ENCODE measurements at regions not wholly inside any gene's neighbourhood (a gene's known extent, or its start where the extent isn't known, plus 50 kb on each side); places are given as distances from the start of the nearest gene placed in this dataset.
A peak's percentile ranks its signal among the peaks of the same experiment; 100 is the strongest.
"Not testable (repeated sequence)": the region's sequence is repeated elsewhere in the genome, so short reads cannot be mapped to it uniquely, and the experiment has no call there.

DNA sequence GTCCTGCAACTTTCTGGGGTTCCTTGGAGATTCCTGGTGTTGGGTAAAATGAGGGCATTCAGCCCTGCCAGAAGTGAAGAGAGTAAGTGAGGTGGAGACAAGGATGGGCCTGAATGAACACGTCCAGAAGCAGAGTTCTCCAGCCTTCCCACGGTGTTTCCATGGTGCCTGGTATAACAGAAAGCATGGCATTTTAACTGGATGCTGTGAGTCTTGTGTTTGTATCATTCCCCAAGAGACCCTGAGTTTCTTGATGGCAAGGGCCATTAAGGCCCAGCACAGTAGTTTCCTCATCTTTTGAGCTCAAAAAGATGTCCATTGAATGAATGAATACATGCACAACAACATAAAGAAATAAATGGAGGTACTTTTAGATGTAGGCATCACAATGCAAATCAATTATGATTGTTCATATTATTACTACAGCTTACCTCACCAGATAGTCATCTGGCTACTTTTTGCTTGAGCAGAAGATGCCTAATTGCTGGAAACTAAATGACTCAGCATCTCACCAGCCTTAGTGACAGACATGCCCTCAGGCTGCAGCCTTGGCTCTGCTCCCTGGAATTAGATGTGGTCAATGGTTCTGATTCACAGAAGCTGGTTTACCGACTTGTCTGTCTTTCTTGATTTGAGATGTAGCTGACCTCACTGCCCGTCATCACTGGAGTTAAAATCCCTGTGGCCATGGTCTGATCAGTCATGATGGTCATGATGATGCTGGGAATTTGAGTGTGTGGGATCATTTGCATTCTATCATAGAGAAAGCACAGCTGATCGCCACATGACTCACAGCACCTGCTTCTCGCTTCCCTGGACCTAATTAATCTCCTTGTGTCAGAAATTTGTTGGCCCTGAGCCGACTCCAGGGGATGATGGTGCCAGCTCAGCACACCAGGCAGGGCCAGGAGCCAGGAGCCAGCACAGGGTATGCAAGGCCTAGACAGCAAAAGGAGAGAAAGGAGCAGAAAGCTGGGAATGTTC lies 83.9 kb downstream of the CXCL12 start:
- peak; percentile 73 for DNase-seq

GRCh38 chr10:44298713-44299112 lies 86.2 kb downstream of the CXCL12 start:
- DNase-seq, result no peak

DNA sequence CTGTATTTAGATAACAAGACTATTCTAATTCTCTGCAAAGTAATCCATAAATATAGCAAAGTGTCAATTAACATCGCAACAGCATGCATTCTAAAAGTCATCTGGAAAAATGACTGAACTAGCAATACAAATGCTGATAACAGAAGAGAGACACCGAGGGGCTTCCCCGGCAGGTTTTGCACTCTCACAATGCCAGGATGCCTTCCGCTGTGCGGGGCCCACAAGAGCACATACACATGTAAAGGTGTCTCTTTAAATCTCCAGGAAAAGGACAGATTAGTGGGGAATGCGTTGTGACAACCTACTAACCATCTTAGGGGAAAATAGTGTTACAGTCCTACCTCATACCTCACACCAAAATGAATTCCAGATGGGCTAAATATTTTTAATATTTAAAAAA lies 86.9 kb downstream of the CXCL12 start:
- no peak for DNase-seq

- no peak for DNase-seq
Observed at GRCh38 chr10:44295644-44296241, 89.2 kb downstream of the CXCL12 start.

DNA sequence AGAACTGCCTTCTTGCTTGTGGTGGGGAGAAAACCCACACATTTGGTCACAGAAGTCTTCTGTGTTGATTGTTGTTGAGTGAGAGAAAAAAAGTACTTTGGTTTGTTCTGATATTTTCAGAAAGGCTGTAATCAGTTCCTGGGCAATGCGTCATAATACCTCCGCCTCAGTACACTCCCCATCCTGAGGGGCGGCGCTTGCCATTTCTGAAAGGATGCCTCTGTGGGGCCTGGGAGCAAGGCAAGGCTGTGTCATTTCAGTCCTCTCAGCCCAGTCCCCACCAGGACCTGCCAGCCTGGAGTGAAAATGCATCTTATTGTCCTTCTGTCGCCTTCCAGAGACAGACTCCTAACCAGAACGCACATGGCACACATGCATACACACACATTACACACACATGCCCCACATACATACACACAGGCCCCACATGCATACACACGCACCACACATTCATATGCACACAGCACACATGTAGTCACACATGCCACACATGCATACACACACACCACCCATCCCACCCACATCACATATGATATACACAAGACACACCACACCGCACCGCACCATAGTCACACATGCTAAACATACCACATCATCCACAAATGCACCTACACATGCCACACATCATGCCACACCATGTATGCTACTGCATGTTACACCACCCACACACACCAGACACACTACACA lies 90.0 kb downstream of the CXCL12 start:
- no peak for DNase-seq

GRCh38 chr10:44293842-44294241 lies 91.1 kb downstream of the CXCL12 start:
- no peak for DNase-seq

DNA sequence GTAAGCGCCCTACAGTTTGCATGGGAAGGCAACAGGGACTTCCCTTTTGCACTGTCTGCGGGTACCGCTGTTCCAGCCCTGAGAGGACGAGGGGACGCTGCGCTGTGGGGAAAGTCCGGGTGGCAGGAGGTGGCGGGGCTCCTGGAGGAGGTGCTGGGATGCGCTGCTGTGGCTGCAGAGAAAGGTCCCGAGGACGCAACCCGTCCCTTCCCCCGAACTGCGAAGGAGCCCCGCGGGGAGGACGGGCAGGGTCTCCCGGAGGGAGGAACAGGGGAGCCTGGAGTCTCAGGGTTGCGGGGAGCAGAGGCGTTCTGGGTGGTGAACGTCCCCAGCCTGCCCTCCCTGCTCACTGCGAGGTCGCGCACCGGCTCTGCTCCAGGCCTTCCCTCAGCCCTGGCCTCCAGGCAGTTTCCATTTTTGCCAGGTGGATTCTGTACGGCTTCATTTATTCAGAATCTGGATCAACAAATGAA lies 91.6 kb downstream of the CXCL12 start:
- DNase-seq, result no peak

GRCh38 chr10:44292390-44293002 lies 92.4 kb downstream of the CXCL12 start:
- no peak for DNase-seq

DNA sequence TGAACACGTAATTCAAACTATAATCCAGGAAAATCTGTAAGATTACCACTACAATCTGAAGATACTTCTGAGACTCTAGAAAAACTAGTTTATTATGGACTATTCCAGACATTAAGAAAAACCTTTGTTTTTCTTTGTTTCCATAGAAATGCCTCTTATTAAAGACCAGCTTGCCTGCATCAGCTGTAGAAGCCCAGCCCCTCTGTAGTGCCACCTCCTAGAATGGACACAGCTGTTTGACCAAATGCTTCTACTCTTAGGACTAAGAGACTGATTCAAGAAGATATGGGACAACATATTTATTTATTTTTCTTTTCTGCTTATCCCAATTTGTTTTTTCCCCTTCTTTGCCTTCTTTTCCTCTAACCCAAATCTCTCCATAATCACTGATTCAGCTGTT lies 93.8 kb downstream of the CXCL12 start:
- no peak for DNase-seq

GRCh38 chr10:44289125-44289524 lies 95.8 kb downstream of the CXCL12 start:
- DNase-seq, result no peak

- no peak for DNase-seq
Observed at GRCh38 chr10:44287408-44287807, 97.5 kb downstream of the CXCL12 start.

GRCh38 chr10:44284198-44285084 lies 100.5 kb downstream of the CXCL12 start:
- DNase-seq, result no peak

- no peak for DNase-seq
Observed at GRCh38 chr10:44282626-44283300, 102.1 kb downstream of the CXCL12 start.

DNA sequence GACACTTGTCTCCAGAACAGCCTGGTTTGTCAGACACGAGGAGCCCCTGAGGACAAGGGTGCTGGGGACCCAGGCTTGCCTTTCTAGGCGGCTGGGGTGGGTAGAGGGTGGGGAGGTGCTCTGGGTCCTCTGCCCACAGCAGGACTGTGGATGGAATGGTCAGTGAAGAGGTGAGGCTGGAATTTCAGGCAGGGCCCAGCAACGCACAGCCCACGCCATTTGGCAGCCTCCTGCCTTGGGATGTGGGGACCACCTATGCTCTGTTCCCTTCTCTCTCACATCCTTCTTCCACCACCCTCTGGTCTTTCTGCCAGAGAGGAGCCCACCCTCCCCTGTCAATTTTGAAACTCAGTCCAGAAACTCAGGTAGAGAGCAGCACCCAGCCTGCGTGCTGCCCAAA lies 103.2 kb downstream of the CXCL12 start:
- DNase-seq, result no peak

- no peak for DNase-seq
Observed at GRCh38 chr10:44281089-44281613, 103.7 kb downstream of the CXCL12 start.

DNA sequence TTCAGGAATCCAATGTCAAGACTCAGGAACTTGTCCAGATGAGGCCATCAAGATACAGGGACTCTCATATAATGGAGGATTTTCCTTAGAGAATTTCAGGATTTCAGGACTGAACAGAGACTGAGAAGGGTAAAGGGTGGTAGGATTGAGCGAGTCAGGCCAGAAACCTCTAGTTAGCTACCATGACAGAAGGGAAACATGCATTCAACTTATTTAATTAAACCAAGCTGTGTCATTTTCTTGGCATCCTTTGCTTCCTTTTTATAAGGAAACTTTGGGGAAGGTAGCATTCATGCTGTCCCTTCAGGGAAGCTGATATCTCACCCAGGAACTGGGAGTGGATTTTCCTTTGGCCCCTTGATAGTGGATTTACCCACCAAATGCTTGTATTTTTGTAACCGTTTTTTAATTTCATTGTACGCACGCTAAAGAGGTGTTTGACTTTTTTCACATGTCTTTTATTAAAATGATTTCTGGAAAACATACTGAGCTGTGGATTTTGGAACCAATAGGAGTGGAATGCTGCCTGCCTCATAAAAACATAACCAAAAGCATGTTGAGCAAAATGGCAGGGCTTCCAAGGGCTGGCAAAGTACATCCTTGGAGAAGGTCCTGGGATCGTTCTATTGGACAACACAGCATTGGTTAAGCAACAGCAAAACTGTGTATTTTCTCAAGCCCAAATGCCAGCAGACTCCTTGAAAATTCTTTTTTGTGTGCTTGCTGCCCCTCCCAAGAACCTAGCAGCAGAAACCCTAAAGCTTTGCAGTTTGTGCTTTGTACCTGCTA lies 104.5 kb downstream of the CXCL12 start:
- DNase-seq, result no peak

GRCh38 chr10:44279426-44280126 lies 105.3 kb downstream of the CXCL12 start:
- no peak for DNase-seq

DNA sequence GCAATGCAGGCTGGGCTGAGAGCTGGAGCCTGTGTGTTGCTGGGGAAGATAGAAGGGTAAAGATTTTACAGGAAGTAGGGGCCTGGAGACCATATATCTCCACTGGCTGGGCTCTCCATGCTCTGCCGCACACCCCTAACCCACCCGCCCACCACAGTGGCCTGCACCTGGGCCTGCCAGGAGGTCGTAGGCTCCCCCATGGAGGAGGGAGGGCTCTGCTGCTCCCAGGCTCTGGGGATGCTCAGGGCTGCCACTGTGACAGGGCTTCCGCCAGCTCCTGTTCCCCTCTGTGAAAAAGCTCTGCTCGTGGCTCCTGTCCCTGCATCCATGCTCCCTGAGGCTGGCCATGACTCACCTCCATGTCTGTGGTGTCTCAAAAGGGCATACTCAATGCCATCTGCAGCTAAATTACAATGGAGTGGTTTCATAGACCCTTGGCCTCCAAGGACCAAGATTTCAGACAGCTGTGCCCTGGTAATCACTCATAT lies 106.0 kb downstream of the CXCL12 start:
- DNase-seq, result no peak

DNA sequence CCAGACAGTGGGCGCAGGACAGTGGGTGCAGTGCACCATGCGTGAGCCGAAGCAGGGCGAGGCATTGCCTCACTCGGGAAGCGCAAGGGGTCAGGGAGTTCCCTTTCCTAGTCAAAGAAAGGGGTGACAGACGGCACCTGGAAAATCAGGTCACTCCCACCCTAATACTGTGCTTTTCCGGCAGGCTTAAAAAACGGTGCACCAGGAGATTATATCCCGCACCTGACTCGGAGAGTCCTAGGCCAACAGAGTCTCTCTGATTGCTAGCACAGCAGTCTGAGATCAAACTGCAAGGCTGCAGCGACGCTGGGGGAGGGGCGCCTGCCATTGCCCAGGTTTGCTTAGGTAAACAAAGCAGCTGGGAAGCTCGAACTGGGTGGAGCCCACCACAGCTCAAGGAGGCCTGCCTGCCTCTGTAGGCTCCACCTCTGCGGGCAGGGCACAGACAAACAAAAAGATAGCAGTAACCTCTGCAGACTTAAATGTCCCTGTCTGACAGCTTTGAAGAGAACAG lies 116.4 kb downstream of the CXCL12 start:
- not testable (repeated sequence) for DNase-seq
